GM12874 (cell line): ENCODE measurements at regions not wholly inside any gene's neighbourhood (a gene's known extent, or its start where the extent isn't known, plus 50 kb on each side); places are given as distances from the start of the nearest gene placed in this dataset.

ENCODE experiments used
- TF ChIP-seq, protein P1 (sequence below): IDR thresholded peaks from 2 replicates; pipeline ENCODE4 v1.5.1; 2011; ENCODE audit warnings: low read depth, mild to moderate bottlenecking, control low read depth, low read length, moderate library complexity; ENCODE audit not compliant: insufficient read depth

DNA sequence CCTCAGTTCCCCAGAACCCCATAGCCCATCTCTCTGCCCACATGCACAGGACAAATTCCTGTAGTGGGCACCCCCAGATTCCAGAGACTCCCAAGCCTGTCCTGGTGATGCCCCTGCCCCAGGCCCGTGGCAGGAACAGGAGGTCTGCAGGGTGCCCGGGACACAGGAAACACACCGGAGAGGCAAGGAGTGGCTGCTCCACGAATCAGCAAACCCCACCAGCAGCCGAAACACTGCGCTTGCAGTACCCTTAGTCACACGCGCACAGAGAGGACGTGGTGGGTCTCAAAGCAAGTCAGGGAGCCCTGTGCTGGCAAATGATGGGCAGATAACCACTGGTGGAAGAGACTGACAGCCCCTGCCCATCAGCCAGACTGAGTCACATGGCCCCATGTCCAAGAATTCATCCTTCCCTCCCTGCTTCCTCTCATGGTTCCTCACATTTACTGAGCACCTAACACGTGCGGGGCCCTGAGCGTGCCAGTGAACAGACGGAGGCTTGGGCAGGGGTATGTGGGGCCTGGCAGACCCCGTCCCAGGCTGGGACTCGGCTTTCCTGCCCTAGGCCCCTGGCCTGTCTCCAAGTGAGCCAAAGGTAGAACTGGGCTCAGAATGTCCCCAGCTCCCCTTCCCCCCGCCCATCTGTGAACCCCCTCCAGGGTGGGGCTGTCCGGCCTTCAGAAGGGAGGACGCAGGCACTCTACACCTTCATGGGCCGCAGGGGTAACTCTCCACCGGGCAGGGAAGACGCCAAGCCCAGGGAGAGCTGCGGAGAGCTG lies 130.4 kb upstream of the IQSEC1 start:
- TF ChIP-seq, protein P1, sequence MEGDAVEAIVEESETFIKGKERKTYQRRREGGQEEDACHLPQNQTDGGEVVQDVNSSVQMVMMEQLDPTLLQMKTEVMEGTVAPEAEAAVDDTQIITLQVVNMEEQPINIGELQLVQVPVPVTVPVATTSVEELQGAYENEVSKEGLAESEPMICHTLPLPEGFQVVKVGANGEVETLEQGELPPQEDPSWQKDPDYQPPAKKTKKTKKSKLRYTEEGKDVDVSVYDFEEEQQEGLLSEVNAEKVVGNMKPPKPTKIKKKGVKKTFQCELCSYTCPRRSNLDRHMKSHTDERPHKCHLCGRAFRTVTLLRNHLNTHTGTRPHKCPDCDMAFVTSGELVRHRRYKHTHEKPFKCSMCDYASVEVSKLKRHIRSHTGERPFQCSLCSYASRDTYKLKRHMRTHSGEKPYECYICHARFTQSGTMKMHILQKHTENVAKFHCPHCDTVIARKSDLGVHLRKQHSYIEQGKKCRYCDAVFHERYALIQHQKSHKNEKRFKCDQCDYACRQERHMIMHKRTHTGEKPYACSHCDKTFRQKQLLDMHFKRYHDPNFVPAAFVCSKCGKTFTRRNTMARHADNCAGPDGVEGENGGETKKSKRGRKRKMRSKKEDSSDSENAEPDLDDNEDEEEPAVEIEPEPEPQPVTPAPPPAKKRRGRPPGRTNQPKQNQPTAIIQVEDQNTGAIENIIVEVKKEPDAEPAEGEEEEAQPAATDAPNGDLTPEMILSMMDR = no peak

DNA sequence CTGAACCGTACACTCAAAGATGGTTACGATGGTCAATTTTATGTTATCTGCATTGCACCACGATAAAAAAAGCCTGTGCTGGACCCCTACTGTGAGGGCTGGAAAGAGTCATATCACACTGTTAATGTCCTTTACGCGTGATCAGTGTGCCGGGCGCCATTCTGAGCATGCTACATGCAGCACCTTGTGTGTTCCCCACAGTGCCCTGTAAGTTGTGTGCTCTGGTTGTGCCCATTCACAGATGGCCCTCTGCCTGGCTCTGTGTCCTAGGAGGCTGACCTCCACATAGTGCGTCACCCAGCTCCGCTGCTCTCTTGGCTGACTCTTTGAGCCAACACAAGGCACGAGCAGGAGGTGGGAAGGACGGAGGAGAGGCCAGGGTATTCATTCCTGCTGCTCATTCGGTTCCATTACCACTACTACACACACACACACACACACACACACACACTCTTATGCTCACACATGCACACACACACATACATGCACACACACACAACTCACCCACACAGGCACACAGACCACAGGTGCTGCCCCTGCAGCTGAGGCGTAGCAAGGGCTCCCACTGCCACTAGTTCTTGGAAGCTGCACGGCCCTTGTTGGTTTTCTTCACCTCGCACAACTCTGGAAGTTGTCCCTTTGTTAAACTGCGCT lies 129.6 kb upstream of the IQSEC1 start:
- TF ChIP-seq, protein P1 = no peak

DNA sequence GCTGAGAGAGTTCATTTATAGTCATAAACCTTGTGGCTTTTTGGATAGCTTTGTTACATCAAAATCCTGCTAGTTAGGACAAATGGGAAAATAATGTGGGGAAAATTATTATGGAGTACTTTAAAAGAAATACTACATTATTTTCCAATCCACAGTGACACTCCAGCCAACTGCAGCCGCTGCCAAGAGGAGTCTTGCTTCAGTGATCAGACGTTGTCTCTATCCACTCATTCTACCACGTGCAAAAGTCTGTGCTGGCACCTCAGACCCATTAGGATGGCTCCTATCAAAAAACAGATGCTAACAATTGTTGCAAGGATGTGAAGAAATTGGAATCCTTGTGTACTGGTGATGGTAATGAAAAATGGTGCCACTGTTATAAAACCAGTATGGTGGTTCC lies 128.6 kb upstream of the IQSEC1 start:
- TF ChIP-seq, protein P1 = no peak

DNA sequence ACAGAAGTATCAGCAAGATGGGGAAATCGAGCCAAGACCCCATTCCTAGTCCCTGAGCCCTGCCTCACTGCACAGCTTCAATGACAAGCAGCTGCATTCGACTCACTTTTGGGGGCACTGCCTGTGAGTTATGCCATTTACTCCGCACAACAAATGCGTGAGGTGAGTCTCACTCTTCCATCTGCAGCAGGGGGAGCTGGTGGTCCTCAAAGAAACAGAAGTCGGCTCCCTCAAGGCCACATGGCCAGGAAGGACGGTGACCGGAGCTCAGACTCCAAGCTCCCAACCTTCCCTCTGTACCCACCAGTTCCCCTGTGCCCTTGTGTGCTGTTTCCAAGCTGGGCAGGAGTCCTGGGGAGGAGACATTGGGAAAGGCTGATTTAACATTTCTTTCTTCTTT lies 127.7 kb upstream of the IQSEC1 start:
- TF ChIP-seq, protein P1 = peak; percentile 18; the same call in 1 of the 2 replicates

GRCh38 chr3:13200465-13200864 lies 127.2 kb upstream of the IQSEC1 start:
- TF ChIP-seq, protein P1 = no peak

DNA sequence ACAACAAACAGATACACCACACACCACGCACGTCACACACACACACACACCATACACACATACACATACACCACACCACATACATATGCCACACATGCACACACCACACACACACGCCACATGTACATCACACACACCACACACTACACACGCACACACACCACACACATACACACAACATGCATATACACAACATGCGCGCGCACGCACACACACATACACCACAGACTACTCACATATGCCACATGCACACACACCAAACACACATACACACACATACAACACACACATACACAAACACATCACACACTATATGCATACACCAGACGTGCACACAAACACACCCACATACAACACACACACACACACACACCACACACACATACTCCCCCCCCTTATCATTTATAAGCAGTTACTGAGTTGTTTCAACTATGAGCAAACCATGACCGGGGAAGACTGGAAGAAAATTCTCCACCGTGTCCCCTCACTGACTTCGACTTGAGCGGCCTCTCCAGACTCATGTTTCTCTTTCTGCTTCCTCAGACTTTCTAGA lies 126.7 kb upstream of the IQSEC1 start:
- TF ChIP-seq, protein P1 = no peak

- TF ChIP-seq, protein P1 = no peak
Measured at GRCh38 chr3:13199006-13199776, 126.0 kb upstream of the IQSEC1 start.
